ENCODE measurements at regions not wholly inside any gene's neighbourhood (a gene's known extent, or its start where the extent isn't known, plus 50 kb on each side); places are given as distances from the start of the nearest gene placed in this dataset.

DNA sequence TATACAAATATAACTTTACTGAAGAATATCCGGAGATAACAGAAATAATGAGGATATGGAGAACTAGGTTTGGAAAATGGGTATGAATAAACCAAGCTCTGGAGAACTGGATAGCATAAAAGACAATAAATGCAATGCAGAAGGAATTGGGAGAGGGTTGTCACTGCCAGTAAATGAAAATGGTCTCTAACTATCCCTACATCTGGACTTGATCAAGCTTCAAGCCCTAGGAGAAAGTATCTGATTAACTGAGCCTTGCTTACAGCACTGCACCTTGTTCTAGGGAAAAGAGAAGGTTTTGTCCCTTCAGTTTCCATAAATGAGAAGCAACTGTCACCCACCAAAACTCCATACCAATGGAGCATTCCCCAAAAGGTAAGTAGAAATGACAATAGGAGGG, 514.6 kb upstream of the ZEB2 start:
- DNase-seq = no peak

DNA sequence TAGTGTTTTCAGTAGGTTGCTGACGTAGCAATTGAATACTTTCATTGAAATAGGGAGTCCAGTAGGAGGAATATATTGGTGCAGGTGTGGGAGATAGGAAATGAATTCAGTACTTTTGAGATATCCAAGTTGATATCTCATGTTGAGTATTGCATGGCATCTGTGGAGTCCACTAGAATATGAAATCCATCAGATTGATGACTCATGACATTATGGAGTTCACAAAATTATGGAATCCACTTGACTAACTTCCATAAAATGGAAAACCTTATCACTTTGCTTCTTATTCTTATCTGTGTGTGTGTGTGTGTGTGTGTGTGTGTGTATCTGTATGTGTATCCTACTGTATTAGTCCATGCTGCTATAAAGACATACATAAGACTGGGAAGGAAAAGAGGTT, 513.5 kb upstream of the ZEB2 start:
- DNase-seq = no peak

DNA sequence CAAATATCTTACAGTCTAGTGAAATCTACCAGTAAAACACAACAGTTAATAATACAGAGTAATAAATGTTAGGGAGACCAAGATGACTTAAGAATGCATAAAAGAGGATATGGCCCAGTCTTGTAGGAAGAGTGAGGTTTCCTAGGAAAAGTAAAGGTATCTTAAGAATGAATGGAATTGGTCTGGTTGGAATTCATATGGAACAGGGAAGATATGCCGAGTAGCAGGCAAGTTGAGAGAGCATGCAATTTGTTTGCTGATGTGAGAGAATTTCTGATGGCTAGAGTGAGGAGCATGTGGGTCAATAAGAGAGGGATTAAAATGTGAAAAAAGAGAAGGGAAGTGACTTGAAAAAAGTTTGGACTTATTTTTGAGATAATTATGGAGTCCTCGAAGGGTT, 512.9 kb upstream of the ZEB2 start:
- no peak for DNase-seq

DNA sequence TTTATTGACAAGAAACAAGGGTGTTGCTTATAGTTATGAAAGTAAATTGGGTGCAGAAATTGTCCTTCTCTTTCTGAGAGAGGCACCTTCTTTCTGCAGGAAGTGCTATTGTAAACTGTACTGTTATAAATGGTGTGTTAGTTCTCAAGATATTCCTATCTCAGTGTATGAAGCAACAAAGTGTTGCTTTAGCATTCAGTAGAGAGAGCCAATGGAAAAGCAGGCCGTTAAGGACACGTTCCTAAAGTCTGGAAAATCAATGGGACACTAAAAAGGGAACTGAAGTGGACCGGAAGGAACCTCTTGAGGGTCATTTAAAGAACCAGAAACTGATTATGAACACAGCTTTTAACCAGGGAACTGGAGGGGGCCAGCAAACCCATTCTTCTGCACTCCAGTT, 510.0 kb upstream of the ZEB2 start:
- DNase-seq = no peak

DNA sequence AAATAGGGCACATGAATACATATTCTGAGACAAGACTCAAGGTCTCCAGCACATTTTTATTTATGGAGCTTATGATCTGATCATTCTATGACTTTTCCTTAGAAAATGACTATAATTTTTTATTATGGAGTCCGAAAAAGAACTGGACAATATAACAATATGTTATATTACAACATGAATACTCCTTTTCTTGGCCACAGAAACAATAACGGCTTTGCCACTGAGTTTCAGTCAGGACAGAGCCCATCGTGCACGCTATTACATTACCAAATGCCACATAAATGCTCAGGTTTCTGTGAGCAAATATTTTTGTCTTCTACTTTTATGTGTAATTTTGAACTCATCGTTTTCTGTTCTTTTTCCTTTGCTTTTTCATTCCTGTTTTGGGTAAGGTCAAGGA, 509.2 kb upstream of the ZEB2 start:
- DNase-seq = no peak

DNA sequence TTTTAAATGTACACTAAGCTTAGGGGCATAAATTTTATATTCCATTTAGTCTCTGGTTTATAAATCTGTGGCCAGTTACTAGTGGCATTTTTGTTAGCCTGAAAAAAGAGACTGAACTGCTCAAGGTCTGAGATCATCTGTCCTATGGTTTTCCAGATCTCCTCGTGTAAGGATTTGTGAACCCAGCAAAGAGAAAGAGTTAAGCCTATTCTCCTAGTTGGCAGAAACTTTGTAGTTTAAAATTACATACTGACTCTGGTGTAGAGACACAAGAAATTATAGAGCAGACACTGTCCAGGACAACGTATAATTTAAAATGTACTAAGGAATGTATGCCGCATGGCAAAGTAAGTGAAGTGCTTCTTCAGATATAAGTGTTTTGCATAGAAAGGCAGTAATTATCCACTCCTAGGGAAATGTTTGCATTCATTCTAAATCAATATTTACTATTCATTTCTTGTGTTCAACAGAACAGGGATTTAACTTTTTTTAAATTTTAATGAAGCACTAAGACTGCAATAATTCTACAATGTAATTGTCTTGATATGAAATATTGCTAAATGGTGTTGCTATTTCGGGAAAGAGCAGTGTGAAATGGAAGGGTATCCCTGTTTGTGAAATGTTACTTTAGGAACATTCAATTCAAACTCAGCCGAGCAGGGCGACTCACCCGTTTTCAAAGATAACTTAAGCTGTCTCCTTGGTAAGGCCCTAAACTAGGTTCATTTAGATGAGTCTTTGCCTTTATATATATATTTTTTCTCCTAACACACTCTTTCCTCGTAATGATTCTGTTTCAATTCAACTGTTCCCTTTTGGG, 508.4 kb upstream of the ZEB2 start:
- no peak for DNase-seq

DNA sequence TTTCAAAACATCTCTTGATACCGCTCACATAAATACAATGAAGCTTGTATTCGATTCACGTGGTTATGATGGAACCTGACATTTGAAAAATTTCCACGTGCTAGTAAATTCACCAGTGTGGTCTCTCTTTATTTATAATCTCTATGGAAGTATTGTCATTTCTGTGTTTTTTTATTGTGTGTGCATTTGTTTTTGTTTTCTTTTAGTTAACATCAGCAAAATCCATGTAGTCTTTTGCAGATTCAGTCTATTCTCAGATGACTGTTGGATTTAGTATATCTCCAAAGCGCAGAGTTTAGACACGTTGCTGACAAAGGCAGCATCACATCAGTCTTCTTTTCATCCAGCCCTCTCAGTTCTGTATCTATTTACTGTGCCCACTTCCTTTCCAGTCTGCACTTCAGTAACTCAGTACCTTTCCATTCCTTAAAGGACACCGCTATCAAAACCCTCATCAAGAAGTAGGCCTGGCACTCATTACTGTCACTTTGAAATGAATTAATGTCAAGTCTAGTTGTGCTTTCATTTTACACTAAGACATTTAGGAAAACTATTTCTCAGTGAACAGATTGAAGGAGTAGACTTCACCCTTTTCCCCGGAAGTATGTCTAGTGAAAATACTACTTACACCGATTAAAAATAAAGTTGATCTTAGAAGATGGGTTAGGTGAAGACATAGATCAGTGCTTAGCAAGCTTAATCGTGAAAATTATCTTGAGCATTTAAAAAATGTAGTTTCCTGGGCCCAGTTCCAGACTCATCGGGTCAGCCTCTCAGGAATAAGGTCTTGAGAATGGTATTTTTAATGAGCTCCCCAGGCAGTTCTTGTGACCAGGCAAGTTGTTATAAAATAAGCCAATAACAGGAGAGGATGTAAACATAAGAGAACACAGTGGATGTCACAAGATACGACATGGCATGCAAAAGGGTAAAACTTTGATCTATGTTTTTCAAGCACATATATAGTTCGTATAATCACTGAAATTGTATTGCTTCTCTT, 506.8 kb upstream of the ZEB2 start:
- peak; percentile 87 for DNase-seq

DNA sequence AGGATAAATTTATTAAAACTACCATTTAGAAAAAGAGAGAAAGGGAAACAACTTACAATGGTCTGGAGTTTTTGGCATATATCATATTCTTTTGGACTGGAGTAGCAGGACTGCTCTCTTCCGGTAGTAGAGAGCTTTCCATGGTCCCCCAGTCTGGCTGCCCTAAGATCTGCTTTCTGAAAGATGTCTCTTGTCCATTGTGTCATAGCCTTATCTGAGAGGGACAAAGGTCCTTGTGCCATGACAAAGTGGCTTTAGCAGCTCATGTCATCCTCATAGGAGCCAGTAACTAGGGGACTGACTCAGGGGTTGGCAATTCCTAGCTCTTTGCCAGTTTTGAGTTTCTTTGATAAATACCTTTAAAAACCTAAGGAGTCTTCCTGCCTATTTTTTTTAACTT, 505.5 kb upstream of the ZEB2 start:
- peak; percentile 21 for DNase-seq

DNA sequence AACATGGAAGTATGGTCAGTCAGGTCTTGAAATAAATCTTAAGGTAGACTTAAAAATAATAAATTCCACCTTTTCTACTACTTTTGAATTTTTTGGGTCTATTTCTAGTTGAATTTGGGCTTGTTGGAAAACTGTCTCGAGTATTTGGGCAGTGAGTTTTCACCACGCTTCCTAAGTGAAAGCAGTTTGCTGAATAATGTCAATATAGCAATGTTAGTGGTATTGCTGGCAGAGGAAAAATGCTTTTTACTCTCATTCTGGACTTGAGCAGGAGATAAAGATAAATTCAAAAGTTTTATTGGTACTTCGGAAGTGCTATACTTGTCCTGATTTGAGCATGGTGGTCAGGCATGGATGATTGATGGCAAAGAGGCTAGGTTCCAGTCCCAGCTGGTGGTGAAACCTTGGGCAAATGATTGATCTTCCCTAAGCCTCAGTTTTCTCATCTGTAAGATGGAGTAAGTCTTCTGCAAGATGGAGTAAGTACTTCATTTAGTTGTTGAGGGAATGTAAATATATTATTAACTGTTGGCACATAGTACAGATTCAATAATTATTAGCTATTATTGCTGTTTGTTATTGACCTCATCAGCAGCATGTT, 503.5 kb upstream of the ZEB2 start:
- no peak for DNase-seq

DNA sequence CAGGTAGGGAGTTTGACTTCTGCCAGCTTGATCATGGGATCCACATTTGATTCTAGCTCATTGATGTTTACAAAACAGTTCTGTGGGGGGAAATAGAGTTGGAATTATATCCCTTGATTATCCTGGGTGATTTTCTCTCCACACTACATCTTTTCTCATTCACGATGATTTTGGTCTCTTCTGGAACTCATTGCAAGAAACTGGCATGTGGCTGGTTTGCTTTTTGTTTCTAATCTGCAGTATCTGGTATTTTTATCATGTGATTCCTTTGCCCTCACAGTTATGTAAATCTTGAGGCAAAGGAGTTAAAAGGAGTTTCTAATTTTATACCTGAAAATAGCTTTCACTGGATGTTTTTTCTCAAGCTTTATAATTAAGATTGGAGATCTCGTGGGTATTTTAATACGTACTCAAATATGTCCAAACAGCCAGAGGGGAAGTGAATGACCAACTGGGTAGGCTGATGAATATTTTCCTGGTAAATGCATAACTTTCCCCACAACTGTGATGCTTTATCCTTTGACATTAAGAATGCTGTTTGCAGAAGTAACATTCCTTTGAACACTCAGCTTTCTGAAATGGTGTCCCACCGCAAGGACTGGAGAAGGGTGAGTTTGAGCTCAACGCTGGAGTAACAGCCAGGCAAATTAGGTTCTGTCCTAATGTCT, 502.9 kb upstream of the ZEB2 start:
- DNase-seq = peak; percentile 94

DNA sequence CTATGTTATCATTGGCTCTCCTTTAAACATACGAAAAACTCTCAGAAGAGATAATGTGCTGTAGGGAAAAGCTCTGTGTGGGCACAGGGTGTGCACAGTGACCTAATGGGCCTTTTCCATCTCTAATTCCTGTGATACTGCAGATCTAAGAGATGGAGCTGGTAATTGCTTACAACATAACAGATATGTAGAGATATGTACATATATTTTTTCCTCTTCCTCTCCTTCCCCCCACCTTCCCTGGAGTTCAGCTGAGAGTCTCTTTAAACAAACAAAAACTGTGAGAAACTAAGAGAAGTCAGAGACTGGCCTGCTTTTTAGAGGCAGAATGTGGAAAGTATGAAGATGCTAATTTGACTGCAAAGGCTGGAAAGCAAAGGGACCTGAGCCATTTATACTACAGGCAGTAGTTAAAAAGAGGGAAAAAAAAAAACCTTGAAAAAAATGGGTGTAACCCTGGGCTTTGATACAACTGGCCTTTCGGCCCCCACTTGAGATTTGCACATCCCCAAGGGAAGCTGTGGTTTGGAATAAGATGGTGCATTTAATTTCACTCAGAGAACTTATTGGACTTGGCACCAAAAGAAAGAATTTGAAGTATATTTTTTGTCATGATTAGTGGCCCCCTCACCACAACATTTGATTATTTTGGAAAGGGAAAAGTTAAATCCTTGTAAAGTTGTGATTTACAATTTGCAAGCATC, 502.2 kb upstream of the ZEB2 start:
- no peak for DNase-seq

DNA sequence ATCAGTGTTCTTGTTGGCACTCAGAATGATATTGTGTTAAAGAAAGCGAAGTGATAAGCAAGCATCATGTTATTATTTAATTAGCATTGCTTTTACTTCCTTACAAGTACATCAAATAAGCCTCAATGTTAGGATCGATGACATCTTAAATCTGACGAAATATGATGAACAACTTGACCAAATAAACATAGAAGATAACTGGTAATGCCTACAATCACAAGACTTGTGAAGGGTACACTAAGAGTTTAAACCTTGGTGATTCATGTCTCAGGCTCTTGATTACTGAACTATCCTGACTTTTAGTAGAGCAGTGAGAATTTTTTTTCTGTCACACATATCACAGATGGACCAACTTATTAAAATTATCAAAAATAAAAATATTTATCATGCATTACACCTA, 500.8 kb upstream of the ZEB2 start:
- DNase-seq = peak; percentile 58

DNA sequence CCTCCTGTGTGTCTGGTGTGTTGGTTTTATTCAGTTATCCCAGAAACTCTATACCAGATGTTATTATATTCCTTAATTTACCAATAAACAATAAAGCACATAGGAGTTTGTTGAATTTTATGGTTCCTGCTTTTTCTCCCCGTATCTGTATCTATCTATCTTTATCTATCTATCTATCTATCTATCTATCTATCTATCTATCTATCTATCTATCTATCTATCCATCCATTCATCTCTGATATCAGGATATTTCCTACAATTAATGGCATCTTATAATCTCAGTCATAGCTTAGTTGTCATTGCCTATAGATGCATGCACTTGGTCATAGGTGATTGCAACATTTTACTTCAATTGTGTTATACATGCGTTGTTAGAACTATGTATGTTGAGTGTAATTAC, 500.2 kb upstream of the ZEB2 start:
- DNase-seq = no peak

DNA sequence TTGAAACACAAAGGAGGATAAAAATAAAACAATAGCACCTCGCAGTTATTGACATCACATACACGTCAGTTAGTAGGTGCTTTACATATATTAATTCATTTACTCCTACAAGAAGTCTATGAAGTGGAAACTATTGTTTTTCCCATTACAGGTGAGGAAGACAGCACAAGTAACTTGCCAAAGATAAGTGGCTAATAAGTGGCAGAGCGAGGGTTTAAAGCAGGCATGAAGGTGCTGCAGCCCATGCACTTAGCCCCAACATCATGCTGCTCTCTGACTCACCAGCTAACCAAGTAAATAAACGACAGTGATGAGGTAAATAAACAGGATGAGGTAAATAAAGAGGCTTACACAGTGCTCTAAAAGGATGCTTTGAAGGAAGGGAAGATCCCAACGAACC, 498.6 kb upstream of the ZEB2 start:
- no peak for DNase-seq

DNA sequence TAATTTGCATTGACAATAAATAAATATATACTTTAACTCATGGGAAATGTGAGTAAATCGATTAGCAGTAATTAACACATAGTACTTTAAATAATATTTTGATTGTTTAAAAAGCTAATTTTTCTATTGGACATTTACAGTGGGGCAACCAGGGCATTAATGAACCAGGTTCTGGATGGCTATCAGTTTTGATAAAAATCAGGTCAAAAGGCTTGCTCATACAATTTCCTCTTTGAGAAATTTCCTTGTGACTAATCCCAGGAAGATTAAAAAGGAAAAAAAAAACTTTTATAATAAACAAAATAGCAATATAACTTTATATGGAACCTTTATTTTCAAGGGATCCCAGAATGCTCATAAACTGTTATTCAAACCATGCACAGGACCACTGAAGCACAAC, 497.2 kb upstream of the ZEB2 start:
- no peak for DNase-seq

DNA sequence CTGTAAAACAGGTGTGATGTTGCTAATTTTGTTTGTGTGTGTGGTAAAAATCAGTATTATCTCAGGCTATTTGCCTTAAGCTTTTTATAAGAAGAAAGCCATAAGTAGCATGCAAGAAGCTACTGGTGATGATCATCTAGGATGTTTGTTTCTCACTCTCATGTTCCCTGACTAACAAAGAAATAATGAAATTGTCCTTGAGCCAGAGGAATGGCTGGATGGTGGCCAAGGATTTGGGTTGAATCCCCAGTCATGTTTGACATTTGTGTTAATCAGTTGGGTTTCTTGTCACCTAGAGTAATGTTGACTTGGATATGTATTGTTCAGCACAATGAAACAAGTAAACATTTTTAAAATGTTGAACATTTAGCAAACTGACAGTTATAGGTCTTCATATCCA, 496.8 kb upstream of the ZEB2 start:
- DNase-seq = no peak

DNA sequence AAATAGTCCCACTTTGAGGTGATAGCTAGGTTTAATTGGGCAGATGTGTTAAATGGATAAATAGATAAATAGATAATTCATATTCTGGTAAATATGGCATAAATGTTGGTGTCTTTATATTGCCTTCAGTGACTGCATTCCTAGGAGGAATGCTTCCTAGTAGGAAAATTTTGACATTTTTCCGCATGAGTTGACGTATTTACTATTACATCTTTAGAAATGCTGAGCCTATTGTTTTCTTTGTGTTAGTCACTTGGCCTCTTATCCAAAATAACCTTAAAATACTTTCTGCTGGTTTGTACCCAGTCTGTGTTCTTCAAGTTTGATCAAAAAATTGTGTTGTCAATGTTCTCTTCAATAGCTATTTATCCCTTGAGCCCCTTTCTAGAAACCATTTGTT, 495.6 kb upstream of the ZEB2 start:
- DNase-seq = no peak

DNA sequence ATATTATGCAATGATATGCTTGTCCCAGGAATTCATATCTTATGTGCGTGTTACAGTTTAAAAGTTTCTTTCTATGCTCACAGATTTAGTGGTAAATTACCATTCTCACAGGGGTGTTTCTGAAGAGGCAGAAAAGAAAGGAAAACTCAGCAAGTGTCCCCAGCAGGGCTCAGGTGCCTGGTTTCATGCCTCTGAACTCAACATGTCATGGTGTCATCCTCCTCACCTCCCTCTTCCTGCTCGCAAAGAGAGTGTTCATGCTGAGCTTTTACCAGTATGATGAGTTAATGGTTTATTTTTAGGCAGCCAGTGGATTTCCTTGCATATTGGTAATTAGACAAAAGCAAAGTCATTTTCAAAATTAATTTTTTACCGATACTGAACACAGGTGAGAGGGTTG, 492.9 kb upstream of the ZEB2 start:
- no peak for DNase-seq

DNA sequence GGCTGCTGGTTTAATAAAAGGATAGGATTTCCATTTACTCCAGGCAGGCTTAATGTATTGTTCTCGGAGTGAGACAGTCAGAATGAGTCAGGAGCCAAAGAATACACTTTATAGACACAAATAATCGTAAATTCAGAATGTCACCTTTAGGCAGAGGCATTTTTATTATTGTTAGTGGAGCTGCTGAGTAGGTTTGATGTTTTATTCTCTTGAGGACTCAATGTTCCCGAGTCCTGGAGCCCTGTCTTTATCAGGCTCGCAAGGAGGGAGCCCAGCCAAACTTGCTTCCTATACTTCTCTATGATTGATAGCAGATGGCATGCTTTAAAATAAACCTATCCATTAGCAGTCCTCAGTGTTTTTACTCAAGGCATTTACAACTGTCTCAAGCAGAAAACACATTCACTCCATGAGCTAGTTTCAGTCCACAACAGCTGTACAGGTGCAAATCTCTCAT, 492.3 kb upstream of the ZEB2 start:
- peak; percentile 40 for DNase-seq

DNA sequence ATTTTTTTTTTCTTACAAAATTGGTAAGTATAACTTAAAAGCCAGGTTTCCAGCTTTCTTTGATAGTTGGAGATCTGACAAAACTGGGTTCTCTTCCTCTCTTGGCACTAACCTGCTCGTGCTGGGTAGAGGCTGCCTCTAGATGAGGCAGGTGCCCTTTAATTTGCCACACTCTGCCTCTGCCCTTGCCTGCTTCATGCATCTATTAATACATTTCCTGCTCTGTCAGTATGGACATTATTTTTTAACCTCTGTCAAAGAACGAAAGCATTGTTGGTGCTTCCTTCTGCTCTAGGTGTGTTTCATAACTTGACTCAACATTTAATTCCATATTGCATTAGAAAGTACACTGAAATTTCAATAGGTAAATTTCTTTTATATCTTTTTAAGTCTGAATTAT, 490.7 kb upstream of the ZEB2 start:
- DNase-seq = no peak

DNA sequence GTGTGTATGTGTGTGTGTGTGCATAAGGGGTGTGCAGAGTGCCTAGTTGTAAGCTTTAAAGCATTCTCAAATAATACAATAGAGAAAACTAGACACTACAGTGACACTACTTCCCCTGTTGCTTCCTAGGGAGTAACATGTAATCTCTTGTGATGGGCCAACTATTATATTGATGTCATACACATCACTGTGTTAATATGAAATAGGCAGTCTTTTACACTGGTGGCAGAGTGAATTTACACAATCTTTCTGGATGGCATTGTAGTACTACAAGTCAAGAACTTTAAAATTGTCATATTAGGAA, 488.0 kb upstream of the ZEB2 start:
- no peak for DNase-seq

Data from EL (cell line).